OCI-M1 (cell line): ENCODE measurements at regions not wholly inside any gene's neighbourhood (a gene's known extent, or its start where the extent isn't known, plus 50 kb on each side); places are given as distances from the start of the nearest gene placed in this dataset.
A peak's percentile ranks its signal among the peaks of the same experiment; 100 is the strongest.

Experiments
- DNase-seq: peaks from one replicate; lab custom pipeline; 2025; lab: John Stamatoyannopoulos, UW

GRCh38 chr1:199698222-199698621 lies 329.3 kb upstream of the NR5A2 start:
- peak; percentile 18 for DNase-seq

GRCh38 chr1:199700551-199700950 lies 327.0 kb upstream of the NR5A2 start:
- peak; percentile 62 for DNase-seq

DNA sequence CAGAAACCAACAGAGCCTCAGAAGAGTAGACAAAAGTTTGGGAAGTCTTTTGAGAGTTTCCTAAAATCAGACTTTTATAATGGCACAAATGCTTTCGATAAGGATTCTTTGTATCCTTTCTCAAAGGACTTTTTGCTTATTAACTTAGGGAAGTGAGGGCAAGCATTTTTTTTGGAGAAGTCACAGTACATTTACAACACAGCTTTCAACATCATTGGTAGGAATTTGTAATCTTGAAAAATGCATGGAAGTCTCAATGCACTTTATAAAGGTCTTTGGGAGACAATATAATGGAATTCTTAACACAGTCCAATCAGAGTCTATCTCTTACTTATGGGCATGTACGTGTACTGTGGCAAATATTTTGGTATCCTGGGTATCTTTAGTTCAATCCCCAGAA lies 325.8 kb upstream of the NR5A2 start:
- no peak for DNase-seq

GRCh38 chr1:199704231-199704630 lies 323.3 kb upstream of the NR5A2 start:
- DNase-seq, result no peak

DNA sequence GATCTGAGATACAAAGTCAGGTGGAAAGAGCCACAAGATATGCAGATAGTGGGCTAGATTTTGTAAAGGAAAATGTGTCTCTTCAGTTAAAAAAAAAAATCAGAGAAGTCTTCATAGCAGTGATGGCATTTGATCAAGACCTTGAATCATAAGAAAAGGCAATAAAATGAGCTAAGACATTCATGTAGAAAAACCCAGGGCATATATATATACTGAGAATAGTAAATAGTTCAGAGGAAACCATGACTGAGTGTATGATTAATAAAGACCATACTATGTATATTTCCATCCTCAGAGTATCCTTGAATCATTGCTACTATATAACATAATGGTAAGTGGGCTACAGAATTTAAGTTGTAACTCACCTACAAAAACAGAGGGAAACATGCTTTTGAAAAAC lies 321.7 kb upstream of the NR5A2 start:
- no peak for DNase-seq

GRCh38 chr1:199706826-199707606 lies 320.5 kb upstream of the NR5A2 start:
- no peak for DNase-seq

DNA sequence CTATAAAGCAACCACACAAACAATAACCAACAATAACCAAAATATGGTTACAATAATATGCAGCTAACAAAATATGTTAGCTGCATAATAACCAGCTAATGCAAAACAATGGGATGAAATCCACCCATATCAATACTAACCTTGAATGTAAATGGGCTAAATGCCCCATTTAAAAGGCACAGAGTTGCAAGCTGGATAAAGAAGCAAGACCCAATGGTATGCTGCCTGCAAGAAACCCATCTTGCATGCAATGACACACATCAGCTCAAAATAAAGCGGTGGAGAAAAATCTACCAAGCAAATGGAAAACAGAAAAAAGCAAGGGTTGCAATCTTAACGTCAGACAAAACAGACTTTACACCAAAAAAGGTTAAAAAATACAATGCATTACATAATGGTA lies 316.5 kb upstream of the NR5A2 start:
- no peak for DNase-seq

DNA sequence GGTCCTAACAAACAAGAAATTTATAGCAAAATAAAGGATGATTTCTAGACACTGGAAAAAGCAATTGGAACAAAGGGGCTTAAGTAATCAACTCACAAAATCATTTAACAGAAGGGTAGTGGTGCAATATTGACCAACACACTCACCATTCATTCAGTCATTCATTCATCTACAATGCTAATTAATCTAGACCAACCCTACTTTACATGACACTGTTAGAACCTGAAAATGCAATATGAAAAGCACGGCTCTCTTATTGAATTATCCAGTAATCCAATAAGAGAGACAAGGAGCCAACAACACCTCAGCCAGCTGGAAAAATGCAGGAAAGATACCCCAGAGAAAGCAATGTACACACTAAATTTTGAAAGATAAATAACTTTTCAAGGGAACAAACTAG lies 310.8 kb upstream of the NR5A2 start:
- no peak for DNase-seq

DNA sequence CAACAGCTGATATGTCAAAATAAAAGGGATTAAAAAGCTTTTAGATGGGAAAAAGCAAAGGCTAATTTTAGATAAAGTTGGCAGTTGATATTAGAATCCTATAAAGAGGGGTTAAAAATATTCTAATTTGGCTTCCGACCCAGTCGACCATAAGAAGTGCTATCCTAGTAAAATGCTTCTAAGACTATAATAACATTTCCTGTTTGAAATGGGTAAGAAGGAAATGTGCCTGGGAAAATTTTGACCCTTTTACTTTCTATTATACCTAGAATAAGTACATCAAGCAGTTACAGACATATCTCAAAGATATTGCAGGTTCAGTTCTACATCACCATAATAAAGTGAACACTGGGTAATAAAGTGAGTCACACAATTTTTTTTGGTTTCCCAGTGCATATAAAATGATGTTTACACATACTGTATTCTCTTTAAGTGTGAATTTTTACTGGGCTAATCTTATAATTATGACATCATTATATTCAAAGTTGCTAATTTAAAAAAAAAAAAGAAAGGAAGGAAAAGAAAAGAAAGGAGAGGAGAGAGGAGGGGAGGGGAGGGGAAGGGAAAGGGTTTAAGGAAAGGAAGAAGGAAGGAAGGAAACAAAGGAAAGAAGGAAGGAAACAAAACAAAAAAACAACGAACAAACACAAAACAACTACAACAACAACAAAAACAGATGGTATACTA lies 308.2 kb upstream of the NR5A2 start:
- no peak for DNase-seq

DNA sequence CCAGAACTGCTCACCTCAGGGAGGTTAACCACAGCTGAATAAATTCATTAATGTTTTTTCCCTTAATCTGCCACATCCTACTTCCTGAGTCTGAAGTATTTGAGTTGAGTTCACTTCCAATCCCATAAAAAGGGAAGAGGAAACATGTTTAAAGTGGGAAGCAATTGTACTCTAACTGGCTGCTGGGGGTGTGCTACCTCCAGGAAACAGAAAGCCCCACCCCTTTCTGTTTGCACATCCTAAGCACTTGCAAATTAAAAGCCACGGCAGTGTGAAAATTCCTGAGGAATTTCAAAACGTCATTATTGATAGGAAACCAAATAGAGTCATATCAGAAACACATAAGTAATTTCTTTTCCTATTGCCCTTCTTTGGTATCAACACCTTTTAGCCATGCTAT lies 307.0 kb upstream of the NR5A2 start:
- DNase-seq, result no peak

- no peak for DNase-seq
Observed at GRCh38 chr1:199721001-199721400, 306.5 kb upstream of the NR5A2 start.

DNA sequence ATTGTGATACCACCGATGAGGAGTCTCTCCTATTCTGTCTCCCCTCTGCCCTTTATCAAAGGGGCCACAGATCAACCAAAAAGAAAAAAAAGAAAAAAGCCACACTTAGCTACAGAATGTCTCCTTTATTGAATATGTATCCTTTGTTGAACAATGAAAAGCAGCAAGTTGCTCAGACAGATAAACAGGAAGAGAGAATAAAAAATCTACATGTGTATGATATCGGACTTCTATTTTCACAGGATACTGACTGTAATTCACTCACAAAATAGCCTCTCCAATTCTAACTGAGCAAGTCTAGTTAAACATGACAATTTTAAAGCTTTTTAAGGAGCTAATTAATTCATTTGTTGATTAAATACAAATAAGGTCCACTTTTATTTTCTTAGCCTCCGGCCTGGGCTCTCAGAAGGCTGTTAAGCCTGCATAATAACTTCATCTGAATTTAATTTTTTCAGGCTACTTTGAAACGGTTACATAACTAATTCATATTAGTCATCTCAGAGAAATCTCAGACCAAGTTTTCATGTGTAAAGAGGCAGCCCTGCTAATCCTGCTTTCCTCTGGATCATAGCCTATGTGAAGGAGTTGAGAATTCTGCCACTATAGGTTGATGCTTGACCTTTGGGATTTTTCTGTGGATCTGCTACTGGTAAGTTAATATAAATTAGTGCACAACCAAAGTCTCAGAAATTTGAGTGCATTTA lies 304.1 kb upstream of the NR5A2 start:
- DNase-seq, result no peak

DNA sequence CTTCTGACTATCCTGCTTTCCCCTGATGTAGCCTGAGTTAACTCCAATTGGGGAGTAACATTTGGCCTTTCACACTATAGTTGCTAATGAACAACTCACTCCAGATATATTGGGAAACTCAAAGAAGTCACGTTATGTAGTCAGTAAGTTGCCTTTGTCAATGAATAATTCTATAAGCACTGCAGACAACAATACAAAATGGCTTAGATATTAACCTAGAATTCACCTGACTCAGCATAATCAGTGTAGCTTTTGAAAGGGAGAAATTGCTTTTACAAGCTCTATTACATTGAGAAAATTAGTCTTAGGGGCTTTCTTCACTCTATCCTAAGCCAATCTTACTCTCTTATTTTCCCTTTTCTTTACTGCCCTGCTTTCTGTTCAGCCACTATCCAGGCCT lies 303.5 kb upstream of the NR5A2 start:
- no peak for DNase-seq

GRCh38 chr1:199725002-199725565 lies 302.4 kb upstream of the NR5A2 start:
- no peak for DNase-seq

- no peak for DNase-seq
Observed at GRCh38 chr1:199727682-199728081, 299.8 kb upstream of the NR5A2 start.

DNA sequence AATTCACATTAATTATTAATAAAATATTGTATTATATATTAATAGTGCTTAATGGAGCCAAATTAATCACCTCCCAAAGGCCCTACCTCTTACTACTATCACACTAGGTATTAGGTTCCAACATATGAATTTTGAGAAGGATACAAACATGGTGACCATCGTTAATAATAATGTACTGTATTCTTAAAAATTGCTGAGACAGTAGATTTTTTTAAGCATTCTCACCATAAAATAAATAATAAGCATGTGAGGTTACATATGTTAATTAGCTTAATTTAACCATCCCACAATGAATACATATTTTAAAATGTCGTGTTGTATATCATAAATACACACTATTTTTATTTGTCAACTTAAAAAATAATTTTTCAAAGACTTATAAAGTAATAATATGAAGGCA lies 299.2 kb upstream of the NR5A2 start:
- no peak for DNase-seq

DNA sequence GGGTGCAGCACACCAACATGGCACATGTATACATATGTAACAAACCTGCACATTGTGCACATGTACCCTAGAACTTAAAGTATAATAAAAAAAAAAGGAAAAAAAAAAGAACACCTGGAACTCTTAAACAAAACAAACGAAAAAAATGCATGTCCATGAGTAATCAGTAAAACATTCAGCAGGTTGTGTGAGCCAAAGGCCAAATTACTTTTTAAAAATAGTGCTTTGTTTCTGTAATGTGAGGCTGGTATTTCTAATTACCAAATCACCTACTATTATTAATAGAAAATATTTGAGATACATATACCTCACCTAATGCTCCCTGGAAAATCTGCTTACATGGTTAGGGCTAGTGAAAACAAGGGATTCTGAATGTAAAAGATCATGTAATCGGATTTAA lies 294.4 kb upstream of the NR5A2 start:
- no peak for DNase-seq

GRCh38 chr1:199734186-199734585 lies 293.3 kb upstream of the NR5A2 start:
- DNase-seq, result no peak

DNA sequence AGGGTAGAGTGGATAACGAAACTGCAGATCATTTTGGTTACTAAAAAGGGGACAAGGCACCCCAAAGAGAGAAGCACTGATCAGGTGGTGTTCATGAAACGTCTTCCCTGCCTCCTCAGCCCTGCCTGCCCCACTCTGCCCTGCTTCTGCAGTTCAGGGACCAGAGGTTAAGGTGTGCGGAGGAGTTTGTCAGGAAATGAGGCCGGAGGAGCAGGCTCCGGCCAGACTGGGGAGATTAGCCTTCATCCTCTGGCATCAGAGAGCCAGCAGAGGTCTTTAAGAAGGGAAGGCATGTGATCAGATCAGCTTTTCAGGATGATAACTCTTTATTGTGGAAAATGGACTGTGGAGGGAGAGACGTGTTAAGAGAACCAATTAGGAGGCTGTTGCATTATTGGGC lies 291.9 kb upstream of the NR5A2 start:
- DNase-seq, result no peak

- no peak for DNase-seq
Observed at GRCh38 chr1:199736646-199737045, 290.9 kb upstream of the NR5A2 start.

- DNase-seq, result no peak
Observed at GRCh38 chr1:199741586-199741985, 285.9 kb upstream of the NR5A2 start.

- DNase-seq, result peak; percentile 54
Observed at GRCh38 chr1:199742547-199742946, 285.0 kb upstream of the NR5A2 start.

DNA sequence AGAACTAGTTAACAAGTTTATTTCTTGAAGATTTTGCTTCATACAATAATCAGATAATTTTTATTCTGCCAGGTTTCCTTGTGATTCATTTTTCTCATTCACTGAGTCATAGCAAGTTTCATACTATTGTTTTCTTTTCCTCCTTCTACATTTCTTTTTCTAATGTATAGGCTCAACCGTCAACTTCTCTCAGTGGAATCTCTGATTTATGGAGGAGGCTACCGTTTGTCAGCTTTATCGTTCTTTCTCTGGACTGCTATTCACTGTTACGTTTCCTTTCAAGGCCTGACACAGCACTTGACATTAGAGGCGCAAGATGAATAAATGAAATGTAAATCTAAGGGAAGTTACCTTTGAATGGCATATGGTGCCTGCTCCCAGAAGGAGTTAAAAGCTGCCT lies 284.3 kb upstream of the NR5A2 start:
- DNase-seq, result no peak
